GM21360 (cell line): ENCODE measurements at regions not wholly inside any gene's neighbourhood (a gene's known extent, or its start where the extent isn't known, plus 50 kb on each side); places are given as distances from the start of the nearest gene placed in this dataset.
"Not testable (repeated sequence)": the region's sequence is repeated elsewhere in the genome, so short reads cannot be mapped to it uniquely, and the experiment has no call there.

Experiments
- ATAC-seq: cut with Tn5 transposase; IDR thresholded peaks from one replicate; pipeline ENCODE4 v1.9.1; 2021; ENCODE audit warnings: mild to moderate bottlenecking, moderate library complexity; ENCODE audit not compliant: unreplicated experiment

- ATAC-seq, result no peak
These were observed 138.6 kb upstream of the AFDN start for GRCh38 chr6:167688123-167688522.

- ATAC-seq, result no peak
These were observed 137.4 kb upstream of the AFDN start for GRCh38 chr6:167689278-167689677.

- no peak for ATAC-seq
These were observed 137.0 kb upstream of the AFDN start for GRCh38 chr6:167689751-167690150.

GRCh38 chr6:167690167-167690922 lies 136.4 kb upstream of the AFDN start:
- not testable (repeated sequence) for ATAC-seq

- no peak for ATAC-seq
These were observed 135.8 kb upstream of the AFDN start for GRCh38 chr6:167690931-167691330.

- no peak for ATAC-seq
These were observed 135.0 kb upstream of the AFDN start for GRCh38 chr6:167691533-167692312.

GRCh38 chr6:167693478-167693877 lies 133.2 kb upstream of the AFDN start:
- ATAC-seq, result not testable (repeated sequence)

GRCh38 chr6:167695831-167696230 lies 130.9 kb upstream of the AFDN start:
- ATAC-seq, result no peak

GRCh38 chr6:167696296-167696695 lies 130.4 kb upstream of the AFDN start:
- no peak for ATAC-seq

GRCh38 chr6:167697316-167697715 lies 129.4 kb upstream of the AFDN start:
- ATAC-seq, result no peak

- no peak for ATAC-seq
These were observed 128.2 kb upstream of the AFDN start for GRCh38 chr6:167698540-167698939.

- ATAC-seq, result peak; percentile 94
These were observed 127.4 kb upstream of the AFDN start for GRCh38 chr6:167699141-167699931.

- no peak for ATAC-seq
These were observed 126.5 kb upstream of the AFDN start for GRCh38 chr6:167700199-167700598.

- no peak for ATAC-seq
These were observed 125.7 kb upstream of the AFDN start for GRCh38 chr6:167701010-167701409.

- no peak for ATAC-seq
These were observed 124.4 kb upstream of the AFDN start for GRCh38 chr6:167702241-167702827.

GRCh38 chr6:167703347-167703746 lies 123.4 kb upstream of the AFDN start:
- no peak for ATAC-seq

GRCh38 chr6:167703781-167704180 lies 122.9 kb upstream of the AFDN start:
- no peak for ATAC-seq

GRCh38 chr6:167704396-167704901 lies 122.3 kb upstream of the AFDN start:
- ATAC-seq, result no peak

- no peak for ATAC-seq
These were observed 121.4 kb upstream of the AFDN start for GRCh38 chr6:167705211-167705750.

- peak; percentile 95 for ATAC-seq
These were observed 120.2 kb upstream of the AFDN start for GRCh38 chr6:167706313-167707109.
